ENCODE measurements at regions not wholly inside any gene's neighbourhood (a gene's known extent, or its start where the extent isn't known, plus 50 kb on each side); places are given as distances from the start of the nearest gene placed in this dataset.
"Not testable (repeated sequence)": the region's sequence is repeated elsewhere in the genome, so short reads cannot be mapped to it uniquely, and the experiment has no call there.

GRCh38 chr1:146546189-146546588 is 317.4 kb upstream of the NOTCH2NLA start:
- TF ChIP-seq EZH2 (IDR thresholded peaks at IDR 0.05; ENCODE audit: low read length, missing control alignments); CTCF (conservative IDR thresholded peaks at IDR 0.05 in 1 of 2, IDR thresholded peaks at IDR 0.05 in 1 of 2; ENCODE audit: low read depth in 1 of 2, low read length in 2 of 2): not testable (repeated sequence)
